HCEC 1CT (cell line): ENCODE measurements at regions not wholly inside any gene's neighbourhood (a gene's known extent, or its start where the extent isn't known, plus 50 kb on each side); places are given as distances from the start of the nearest gene placed in this dataset.
"Not testable (repeated sequence)": the region's sequence is repeated elsewhere in the genome, so short reads cannot be mapped to it uniquely, and the experiment has no call there.

ENCODE experiments used
- DNase-seq: peaks from one replicate; pipeline ENCODE4 v3.0.0-alpha.2; 2017

- DNase-seq = peak; percentile 86
These were observed 53.0 kb upstream of the DAPP1 start for GRCh38 chr4:99763635-99764101.

- no peak for DNase-seq
These were observed 53.9 kb upstream of the DAPP1 start for GRCh38 chr4:99762728-99763127.

GRCh38 chr4:99759988-99760387 lies 56.6 kb upstream of the DAPP1 start:
- no peak for DNase-seq

- no peak for DNase-seq
These were observed 57.2 kb upstream of the DAPP1 start for GRCh38 chr4:99759346-99759984.

GRCh38 chr4:99755223-99755944 lies 61.2 kb upstream of the DAPP1 start:
- peak; percentile 28 for DNase-seq

- peak; percentile 9 for DNase-seq
These were observed 61.9 kb upstream of the DAPP1 start for GRCh38 chr4:99754756-99755155.

GRCh38 chr4:99753931-99754330 lies 62.7 kb upstream of the DAPP1 start:
- DNase-seq = no peak

- DNase-seq = no peak
These were observed 66.9 kb upstream of the DAPP1 start for GRCh38 chr4:99749445-99750391.

GRCh38 chr4:99746443-99746842 lies 70.2 kb upstream of the DAPP1 start:
- DNase-seq = no peak

GRCh38 chr4:99736846-99737245 lies 79.2 kb upstream of the C4orf54 start:
- DNase-seq = no peak

- DNase-seq = no peak
These were observed 78.2 kb upstream of the C4orf54 start for GRCh38 chr4:99735822-99736221.

- no peak for DNase-seq
These were observed 77.1 kb upstream of the C4orf54 start for GRCh38 chr4:99734583-99735322.

GRCh38 chr4:99733455-99733854 lies 75.8 kb upstream of the C4orf54 start:
- DNase-seq = not testable (repeated sequence)

- no peak for DNase-seq
These were observed 71.6 kb upstream of the C4orf54 start for GRCh38 chr4:99729186-99729585.

- no peak for DNase-seq
These were observed 66.4 kb upstream of the C4orf54 start for GRCh38 chr4:99724067-99724466.

- peak; percentile 59 for DNase-seq
These were observed 66.0 kb upstream of the C4orf54 start for GRCh38 chr4:99723612-99724011.

GRCh38 chr4:99722725-99723124 lies 65.1 kb upstream of the C4orf54 start:
- peak; percentile 2 for DNase-seq

GRCh38 chr4:99722006-99722405 lies 64.4 kb upstream of the C4orf54 start:
- DNase-seq = no peak

- DNase-seq = no peak
These were observed 62.6 kb upstream of the C4orf54 start for GRCh38 chr4:99720206-99720605.

- no peak for DNase-seq
These were observed 59.4 kb upstream of the C4orf54 start for GRCh38 chr4:99716996-99717395.

GRCh38 chr4:99715286-99715685 lies 57.7 kb upstream of the C4orf54 start:
- no peak for DNase-seq

- no peak for DNase-seq
These were observed 56.6 kb upstream of the C4orf54 start for GRCh38 chr4:99714179-99714578.

GRCh38 chr4:99712530-99712929 lies 54.9 kb upstream of the C4orf54 start:
- no peak for DNase-seq
